Peyer's patch (tissue), 4 donors: ENCODE measurements at regions not wholly inside any gene's neighbourhood (a gene's known extent, or its start where the extent isn't known, plus 50 kb on each side); places are given as distances from the start of the nearest gene placed in this dataset.

Experiments
- DNase-seq, 3 donors: peaks; one replicate each; pipeline ENCODE4 v3.0.0-alpha.2; 2017 to 2019
- H3K27ac ChIP-seq, 4 donors: fragments of 200-600 bp; sonication (generic); one replicate each; pipeline ENCODE4 v1.5.1; 2016 to 2019
- H3K27me3 ChIP-seq, 2 donors: fragments of 200-600 bp; sonication (generic); one replicate each; pipeline ENCODE4 v1.5.1; 2019
- H3K36me3 ChIP-seq, 3 donors: fragments of 200-600 bp; sonication (generic); one replicate each; pipeline ENCODE4 v1.5.1; 2016 to 2019
- H3K4me1 ChIP-seq, 4 donors: fragments of 200-600 bp; sonication (generic); one replicate each; pipeline ENCODE4 v1.5.1; 2016 to 2019
- H3K4me3 ChIP-seq, 4 donors: fragments of 200-600 bp; sonication (generic); 1 replicate in 3 of 4; 2 replicates in 1 of 4; pipeline ENCODE4 v1.5.1; 2016 to 2019; ENCODE audit warnings: mild to moderate bottlenecking in 1 of 4
- H3K9me3 ChIP-seq, 4 donors: fragments of 200-600 bp; sonication (generic); one replicate each; pipeline ENCODE4 v1.5.1; 2016 to 2019; ENCODE audit warnings: mild to moderate bottlenecking in 1 of 4
- POLR2A ChIP-seq, 2 donors: fragments of 450-650 bp; IDR thresholded peaks; one replicate each; pipeline ENCODE4 v1.5.1; 2017; ENCODE audit warnings: antibody characterized with exemption in 2 of 2, mild to moderate bottlenecking in 2 of 2, moderate library complexity in 2 of 2
- TF ChIP-seq, protein P1 (sequence below), 6 experiments: fragments of 450-650 bp in 4 of 6; fragments of 200-600 bp in 2 of 6; sonication (generic) in 1 of 6; IDR thresholded peaks; one replicate each; pipeline ENCODE4 v1.5.1; 2017 to 2019; ENCODE audit warnings: antibody characterized with exemption in 6 of 6, mild to moderate bottlenecking in 3 of 6, moderate library complexity in 1 of 6

- Histone ChIP-seq H3K4me1 (no peaks in the 10 kb centered on the region), H3K36me3 (no peaks in the 10 kb centered on the region), H3K9me3 (no peaks in the 10 kb centered on the region), H3K27me3 (no peaks in the 10 kb centered on the region), H3K27ac (no peak overlapping the region), H3K4me3 (no peak overlapping the region)
- TF ChIP-seq, protein P1, sequence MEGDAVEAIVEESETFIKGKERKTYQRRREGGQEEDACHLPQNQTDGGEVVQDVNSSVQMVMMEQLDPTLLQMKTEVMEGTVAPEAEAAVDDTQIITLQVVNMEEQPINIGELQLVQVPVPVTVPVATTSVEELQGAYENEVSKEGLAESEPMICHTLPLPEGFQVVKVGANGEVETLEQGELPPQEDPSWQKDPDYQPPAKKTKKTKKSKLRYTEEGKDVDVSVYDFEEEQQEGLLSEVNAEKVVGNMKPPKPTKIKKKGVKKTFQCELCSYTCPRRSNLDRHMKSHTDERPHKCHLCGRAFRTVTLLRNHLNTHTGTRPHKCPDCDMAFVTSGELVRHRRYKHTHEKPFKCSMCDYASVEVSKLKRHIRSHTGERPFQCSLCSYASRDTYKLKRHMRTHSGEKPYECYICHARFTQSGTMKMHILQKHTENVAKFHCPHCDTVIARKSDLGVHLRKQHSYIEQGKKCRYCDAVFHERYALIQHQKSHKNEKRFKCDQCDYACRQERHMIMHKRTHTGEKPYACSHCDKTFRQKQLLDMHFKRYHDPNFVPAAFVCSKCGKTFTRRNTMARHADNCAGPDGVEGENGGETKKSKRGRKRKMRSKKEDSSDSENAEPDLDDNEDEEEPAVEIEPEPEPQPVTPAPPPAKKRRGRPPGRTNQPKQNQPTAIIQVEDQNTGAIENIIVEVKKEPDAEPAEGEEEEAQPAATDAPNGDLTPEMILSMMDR (IDR thresholded peaks at IDR 0.05), result no peak
- no peak for TF ChIP-seq POLR2A (IDR thresholded peaks at IDR 0.05)
- DNase-seq, result no peak
These were observed 202.7 kb upstream of the PRSS58 start for GRCh38 chr7:142460402-142461117.

GRCh38 chr7:142459551-142459963 is 201.7 kb upstream of the PRSS58 start:
- no peaks in the 10 kb centered on the region for H3K27me3 ChIP-seq
- H3K4me3 ChIP-seq, result no peak overlapping the region
- TF ChIP-seq, protein P1 (IDR thresholded peaks at IDR 0.05), result peak; percentile 30 to 70 (median 60)
- TF ChIP-seq POLR2A (IDR thresholded peaks at IDR 0.05), result no peak
- no peaks in the 10 kb centered on the region for H3K9me3 ChIP-seq
- no peaks in the 10 kb centered on the region for H3K4me1 ChIP-seq
- peak in 1 of 3 donors; percentile 63 for DNase-seq
- no peak overlapping the region for H3K27ac ChIP-seq
- H3K36me3 ChIP-seq, result no peaks in the 10 kb centered on the region

- Histone ChIP-seq H3K4me1 (no peaks in the 10 kb centered on the region), H3K27me3 (no peaks in the 10 kb centered on the region), H3K27ac (no peak overlapping the region), H3K4me3 (no peak overlapping the region), H3K36me3 (no peaks in the 10 kb centered on the region), H3K9me3 (no peaks in the 10 kb centered on the region)
- TF ChIP-seq, protein P1 (IDR thresholded peaks at IDR 0.05), result no peak
- TF ChIP-seq POLR2A (IDR thresholded peaks at IDR 0.05), result no peak
- no peak for DNase-seq
These were observed 199.4 kb upstream of the PRSS58 start for GRCh38 chr7:142457146-142457703.

- Histone ChIP-seq H3K9me3 (no peaks in the 10 kb centered on the region), H3K27ac (no peak overlapping the region), H3K4me1 (no peaks in the 10 kb centered on the region), H3K4me3 (no peak overlapping the region), H3K27me3 (no peaks in the 10 kb centered on the region), H3K36me3 (no peaks in the 10 kb centered on the region)
- DNase-seq, result no peak
- TF ChIP-seq, protein P1 (IDR thresholded peaks at IDR 0.05), result no peak
- TF ChIP-seq POLR2A (IDR thresholded peaks at IDR 0.05), result no peak
These were observed 197.5 kb upstream of the PRSS58 start for GRCh38 chr7:142455392-142455791.

DNA sequence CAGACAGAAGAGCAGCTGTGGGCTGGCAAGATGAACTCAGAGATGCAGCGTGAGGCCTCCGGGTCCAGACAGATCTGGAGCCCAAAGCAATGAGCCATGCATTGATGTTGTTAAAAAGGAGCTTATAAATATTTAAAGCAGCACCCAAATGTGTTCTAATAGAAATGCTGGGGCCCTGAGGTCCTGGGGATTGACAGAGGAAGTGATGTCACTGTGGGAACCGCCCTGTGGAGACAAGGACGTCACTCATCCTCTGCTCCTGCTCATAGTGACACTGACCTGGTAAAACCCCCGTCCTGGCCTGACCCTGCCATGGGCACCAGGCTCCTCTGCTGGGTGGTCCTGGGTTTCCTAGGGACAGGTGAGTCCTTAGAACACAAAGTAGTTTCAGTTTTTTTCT is 197.0 kb upstream of the PRSS58 start:
- H3K27ac ChIP-seq, result no peak overlapping the region
- H3K4me1 ChIP-seq, result no peaks in the 10 kb centered on the region
- TF ChIP-seq, protein P1 (IDR thresholded peaks at IDR 0.05), result no peak
- TF ChIP-seq POLR2A (IDR thresholded peaks at IDR 0.05), result no peak
- H3K36me3 ChIP-seq, result no peaks in the 10 kb centered on the region
- no peak overlapping the region for H3K4me3 ChIP-seq
- DNase-seq, result no peak
- no peaks in the 10 kb centered on the region for H3K9me3 ChIP-seq
- H3K27me3 ChIP-seq, result no peaks in the 10 kb centered on the region
